AG09319 (cell line): ENCODE measurements at regions not wholly inside any gene's neighbourhood (a gene's known extent, or its start where the extent isn't known, plus 50 kb on each side); places are given as distances from the start of the nearest gene placed in this dataset.

Experiments used
- DNase-seq: peaks from one replicate; pipeline ENCODE4 v3.0.0-alpha.2; 2010; ENCODE audit warnings: low read depth; ENCODE audit errors: extremely low read depth
- CTCF ChIP-seq: IDR thresholded peaks from 2 replicates; pipeline ENCODE4 v1.5.1; 2011; ENCODE audit warnings: low read depth, mild to moderate bottlenecking, inconsistent platforms, low read length, moderate library complexity

GRCh38 chr4:159006202-159006601 lies 96.7 kb upstream of the RAPGEF2 start:
- no peak for TF ChIP-seq CTCF
- no peak for DNase-seq

GRCh38 chr4:159008671-159009070 lies 94.2 kb upstream of the RAPGEF2 start:
- DNase-seq = no peak
- TF ChIP-seq CTCF = no peak

- no peak for TF ChIP-seq CTCF
- DNase-seq = no peak
Measured at GRCh38 chr4:159009521-159009920, 93.4 kb upstream of the RAPGEF2 start.

DNA sequence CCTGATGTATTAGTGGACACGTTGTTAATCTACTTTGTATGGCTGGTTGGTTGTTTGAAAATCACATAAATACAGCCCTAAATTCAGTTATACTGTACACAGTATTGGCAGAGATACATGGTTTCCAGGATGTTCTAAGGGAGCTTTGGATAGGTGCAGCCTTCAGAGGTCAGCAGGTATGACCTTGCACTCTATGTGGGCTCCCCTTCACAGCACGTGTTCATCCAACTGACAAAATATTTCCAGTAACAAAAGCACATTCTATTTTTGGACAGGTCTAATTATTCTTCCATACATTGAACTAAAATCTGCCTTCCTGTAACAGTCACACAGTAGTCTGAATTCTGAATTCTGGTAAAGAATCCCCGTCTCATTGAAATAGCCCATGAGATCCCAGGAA lies 92.8 kb upstream of the RAPGEF2 start:
- TF ChIP-seq CTCF = no peak

DNA sequence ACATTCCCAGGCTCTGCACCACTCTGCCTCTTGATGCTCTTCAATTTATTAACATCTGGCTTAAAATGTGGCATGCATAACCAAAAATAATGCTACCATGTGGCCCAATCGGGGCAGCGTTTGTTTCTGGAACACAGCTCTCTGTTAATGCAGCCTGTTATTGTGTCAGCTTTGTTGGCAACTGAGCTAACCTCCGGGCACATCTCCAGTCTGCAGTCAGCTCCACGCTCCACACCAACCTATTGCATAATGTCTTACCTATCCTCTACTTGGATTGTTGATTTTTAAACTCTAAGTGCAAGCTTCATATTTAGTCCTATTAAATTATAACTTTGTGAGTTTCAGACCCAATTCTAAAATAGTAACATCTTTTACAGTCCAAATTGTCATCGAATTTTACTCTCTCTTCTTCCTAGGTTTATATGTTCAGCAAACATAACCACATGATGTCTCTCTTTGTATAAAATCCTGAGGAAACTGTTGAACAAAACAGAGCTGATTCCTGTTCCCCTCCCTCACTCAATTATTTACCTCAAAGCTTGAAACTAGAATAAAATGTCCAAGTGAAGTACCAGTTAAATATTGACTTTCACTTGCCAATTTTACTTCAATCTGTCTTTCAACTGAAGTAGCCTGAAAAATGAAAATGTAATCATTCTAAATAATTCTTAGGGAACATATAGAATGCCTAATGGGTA lies 92.2 kb upstream of the RAPGEF2 start:
- no peak for TF ChIP-seq CTCF
- DNase-seq = peak; percentile 67

More for the DNA sequence above, 92.8 kb upstream of the RAPGEF2 start:
- no peak for DNase-seq

GRCh38 chr4:159012381-159012780 lies 90.5 kb upstream of the RAPGEF2 start:
- TF ChIP-seq CTCF = no peak
- no peak for DNase-seq

DNA sequence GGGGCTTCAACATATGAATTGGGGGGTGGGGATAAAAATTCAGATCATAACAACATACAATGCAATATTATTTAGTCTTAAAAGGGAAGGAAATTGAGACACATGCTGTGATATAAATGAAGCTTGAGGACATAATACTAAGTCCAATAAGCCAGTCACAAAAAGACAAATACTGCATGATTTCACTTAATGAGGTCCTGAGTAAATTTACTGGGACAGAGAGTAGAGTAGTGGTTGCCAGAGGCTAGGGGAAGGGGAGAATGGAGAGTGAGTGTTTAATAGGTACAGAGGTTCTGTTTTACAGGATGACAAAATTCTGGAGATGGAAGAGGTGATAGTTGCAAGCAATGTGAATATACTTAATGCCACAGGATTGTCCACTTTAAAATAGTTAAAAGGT lies 89.2 kb upstream of the RAPGEF2 start:
- TF ChIP-seq CTCF = no peak
- DNase-seq = no peak
